ENCODE measurements at regions not wholly inside any gene's neighbourhood (a gene's known extent, or its start where the extent isn't known, plus 50 kb on each side); places are given as distances from the start of the nearest gene placed in this dataset.

DNA sequence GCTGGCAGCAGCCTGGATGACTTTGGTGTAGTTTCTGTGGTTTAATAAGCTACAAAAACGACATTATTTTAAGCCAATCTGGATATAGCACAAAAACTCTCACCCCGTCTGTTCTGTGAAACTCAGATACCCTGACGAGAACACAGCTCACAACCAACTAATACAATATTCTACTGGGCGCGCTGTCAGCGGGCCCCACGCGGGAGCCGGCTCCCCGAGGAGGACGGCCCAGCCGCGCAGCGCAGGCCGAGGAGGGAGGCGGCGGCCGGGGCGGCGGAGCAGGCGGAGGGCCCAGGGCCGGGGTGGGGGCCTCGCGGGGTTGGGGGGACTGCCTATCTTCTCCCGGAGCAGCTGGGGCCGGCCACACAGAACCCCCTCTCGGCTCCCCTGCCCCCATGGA is 87.2 kb upstream of the POU3F1 start:
- DNase-seq (ENCODE audit: low read depth in 1 of 2, low spot score in 1 of 2) = no peak
- TF ChIP-seq, protein P1, sequence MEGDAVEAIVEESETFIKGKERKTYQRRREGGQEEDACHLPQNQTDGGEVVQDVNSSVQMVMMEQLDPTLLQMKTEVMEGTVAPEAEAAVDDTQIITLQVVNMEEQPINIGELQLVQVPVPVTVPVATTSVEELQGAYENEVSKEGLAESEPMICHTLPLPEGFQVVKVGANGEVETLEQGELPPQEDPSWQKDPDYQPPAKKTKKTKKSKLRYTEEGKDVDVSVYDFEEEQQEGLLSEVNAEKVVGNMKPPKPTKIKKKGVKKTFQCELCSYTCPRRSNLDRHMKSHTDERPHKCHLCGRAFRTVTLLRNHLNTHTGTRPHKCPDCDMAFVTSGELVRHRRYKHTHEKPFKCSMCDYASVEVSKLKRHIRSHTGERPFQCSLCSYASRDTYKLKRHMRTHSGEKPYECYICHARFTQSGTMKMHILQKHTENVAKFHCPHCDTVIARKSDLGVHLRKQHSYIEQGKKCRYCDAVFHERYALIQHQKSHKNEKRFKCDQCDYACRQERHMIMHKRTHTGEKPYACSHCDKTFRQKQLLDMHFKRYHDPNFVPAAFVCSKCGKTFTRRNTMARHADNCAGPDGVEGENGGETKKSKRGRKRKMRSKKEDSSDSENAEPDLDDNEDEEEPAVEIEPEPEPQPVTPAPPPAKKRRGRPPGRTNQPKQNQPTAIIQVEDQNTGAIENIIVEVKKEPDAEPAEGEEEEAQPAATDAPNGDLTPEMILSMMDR (IDR thresholded peaks at IDR 0.05; ENCODE audit: insufficient read depth, low read length) = no peak
- TF ChIP-seq GABPA (IDR thresholded peaks at IDR 0.05; ENCODE audit: low read depth) (no peak), SPI1 (IDR thresholded peaks at IDR 0.05; ENCODE audit: borderline replicate concordance, low read depth) (no peak), POLR2AphosphoS5 (IDR thresholded peaks at IDR 0.05; ENCODE audit: low read depth) (no peak)
- TF ChIP-seq, protein P2, sequence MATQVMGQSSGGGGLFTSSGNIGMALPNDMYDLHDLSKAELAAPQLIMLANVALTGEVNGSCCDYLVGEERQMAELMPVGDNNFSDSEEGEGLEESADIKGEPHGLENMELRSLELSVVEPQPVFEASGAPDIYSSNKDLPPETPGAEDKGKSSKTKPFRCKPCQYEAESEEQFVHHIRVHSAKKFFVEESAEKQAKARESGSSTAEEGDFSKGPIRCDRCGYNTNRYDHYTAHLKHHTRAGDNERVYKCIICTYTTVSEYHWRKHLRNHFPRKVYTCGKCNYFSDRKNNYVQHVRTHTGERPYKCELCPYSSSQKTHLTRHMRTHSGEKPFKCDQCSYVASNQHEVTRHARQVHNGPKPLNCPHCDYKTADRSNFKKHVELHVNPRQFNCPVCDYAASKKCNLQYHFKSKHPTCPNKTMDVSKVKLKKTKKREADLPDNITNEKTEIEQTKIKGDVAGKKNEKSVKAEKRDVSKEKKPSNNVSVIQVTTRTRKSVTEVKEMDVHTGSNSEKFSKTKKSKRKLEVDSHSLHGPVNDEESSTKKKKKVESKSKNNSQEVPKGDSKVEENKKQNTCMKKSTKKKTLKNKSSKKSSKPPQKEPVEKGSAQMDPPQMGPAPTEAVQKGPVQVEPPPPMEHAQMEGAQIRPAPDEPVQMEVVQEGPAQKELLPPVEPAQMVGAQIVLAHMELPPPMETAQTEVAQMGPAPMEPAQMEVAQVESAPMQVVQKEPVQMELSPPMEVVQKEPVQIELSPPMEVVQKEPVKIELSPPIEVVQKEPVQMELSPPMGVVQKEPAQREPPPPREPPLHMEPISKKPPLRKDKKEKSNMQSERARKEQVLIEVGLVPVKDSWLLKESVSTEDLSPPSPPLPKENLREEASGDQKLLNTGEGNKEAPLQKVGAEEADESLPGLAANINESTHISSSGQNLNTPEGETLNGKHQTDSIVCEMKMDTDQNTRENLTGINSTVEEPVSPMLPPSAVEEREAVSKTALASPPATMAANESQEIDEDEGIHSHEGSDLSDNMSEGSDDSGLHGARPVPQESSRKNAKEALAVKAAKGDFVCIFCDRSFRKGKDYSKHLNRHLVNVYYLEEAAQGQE (IDR thresholded peaks at IDR 0.05; ENCODE audit: insufficient replicate concordance, low read depth) = no peak
- H3K27ac ChIP-seq (replicated peaks) = no peak overlapping the region
- peaks cover 26% of the 10 kb centered on the region for H3K27me3 ChIP-seq (ENCODE audit: insufficient read depth, poor library complexity, severe bottlenecking)
- H3K4me3 ChIP-seq (replicated peaks; ENCODE audit: insufficient read depth, low read length) = no peak overlapping the region

DNA sequence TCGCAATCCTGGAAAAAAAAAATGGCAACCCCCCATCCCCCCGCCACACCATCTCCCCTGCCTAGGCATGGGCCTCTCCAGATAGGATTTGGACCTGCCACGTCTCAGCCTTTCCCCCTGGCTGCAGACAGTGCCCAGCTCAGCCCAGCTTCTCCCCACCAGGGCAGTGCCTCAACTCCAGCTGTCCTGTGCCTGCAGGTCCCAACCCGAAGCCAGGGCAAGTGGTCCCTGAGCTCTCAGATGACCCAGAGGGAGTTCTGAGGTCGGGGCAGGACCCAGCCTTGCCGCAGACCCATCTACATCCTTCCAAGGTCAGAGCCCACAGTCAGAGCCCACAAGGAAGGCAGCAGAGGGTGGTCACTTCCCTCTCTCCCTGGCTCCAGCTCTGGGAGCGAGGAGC is 86.7 kb upstream of the POU3F1 start:
- no peak overlapping the region for H3K27ac ChIP-seq (replicated peaks)
- DNase-seq (ENCODE audit: low read depth in 1 of 2, low spot score in 1 of 2) = no peak
- TF ChIP-seq, protein P2 (IDR thresholded peaks at IDR 0.05; ENCODE audit: insufficient replicate concordance, low read depth) = no peak

GRCh38 chr1:38132681-38133080 is 86.1 kb upstream of the POU3F1 start:
- TF ChIP-seq GABPA (IDR thresholded peaks at IDR 0.05; ENCODE audit: low read depth) (no peak), SPI1 (IDR thresholded peaks at IDR 0.05; ENCODE audit: borderline replicate concordance, low read depth) (no peak), POLR2AphosphoS5 (IDR thresholded peaks at IDR 0.05; ENCODE audit: low read depth) (no peak)
- TF ChIP-seq, protein P2 (IDR thresholded peaks at IDR 0.05; ENCODE audit: insufficient replicate concordance, low read depth) = no peak
- TF ChIP-seq, protein P1 (IDR thresholded peaks at IDR 0.05; ENCODE audit: insufficient read depth, low read length) = no peak
- Histone ChIP-seq H3K27me3 (ENCODE audit: insufficient read depth, poor library complexity, severe bottlenecking) (peaks cover 26% of the 10 kb centered on the region), H3K4me3 (replicated peaks; ENCODE audit: insufficient read depth, low read length) (no peak overlapping the region), H3K27ac (replicated peaks) (no peak overlapping the region)
- no peak for DNase-seq (ENCODE audit: low read depth in 1 of 2, low spot score in 1 of 2)

More for the DNA sequence above, 86.7 kb upstream of the POU3F1 start:
- peaks cover 26% of the 10 kb centered on the region for H3K27me3 ChIP-seq (ENCODE audit: insufficient read depth, poor library complexity, severe bottlenecking)
- H3K4me3 ChIP-seq (replicated peaks; ENCODE audit: insufficient read depth, low read length) = no peak overlapping the region

Data from HL-60 (cell line).